ENCODE measurements at regions not wholly inside any gene's neighbourhood (a gene's known extent, or its start where the extent isn't known, plus 50 kb on each side); places are given as distances from the start of the nearest gene placed in this dataset.

DNA sequence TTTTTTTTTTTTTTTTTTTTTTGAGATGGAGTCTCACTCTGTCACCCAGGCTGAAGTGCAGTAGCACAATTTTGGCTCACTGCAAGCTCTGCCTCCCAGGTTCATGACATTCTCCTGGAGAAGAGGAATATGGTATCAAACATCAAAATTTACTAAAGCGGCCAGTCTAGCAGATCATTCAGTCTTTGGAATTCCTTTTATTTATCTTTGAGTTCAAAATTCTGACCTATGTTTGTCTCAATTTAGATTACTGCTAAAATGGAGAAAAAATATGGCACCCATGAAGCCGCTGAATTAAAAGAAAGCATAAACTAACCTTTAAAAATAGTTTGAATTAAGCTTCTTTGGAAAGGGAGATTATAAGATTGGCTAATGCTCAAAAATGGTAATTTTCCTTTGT is 64.5 kb upstream of the EGLN3 start:
- TF ChIP-seq, protein P1, sequence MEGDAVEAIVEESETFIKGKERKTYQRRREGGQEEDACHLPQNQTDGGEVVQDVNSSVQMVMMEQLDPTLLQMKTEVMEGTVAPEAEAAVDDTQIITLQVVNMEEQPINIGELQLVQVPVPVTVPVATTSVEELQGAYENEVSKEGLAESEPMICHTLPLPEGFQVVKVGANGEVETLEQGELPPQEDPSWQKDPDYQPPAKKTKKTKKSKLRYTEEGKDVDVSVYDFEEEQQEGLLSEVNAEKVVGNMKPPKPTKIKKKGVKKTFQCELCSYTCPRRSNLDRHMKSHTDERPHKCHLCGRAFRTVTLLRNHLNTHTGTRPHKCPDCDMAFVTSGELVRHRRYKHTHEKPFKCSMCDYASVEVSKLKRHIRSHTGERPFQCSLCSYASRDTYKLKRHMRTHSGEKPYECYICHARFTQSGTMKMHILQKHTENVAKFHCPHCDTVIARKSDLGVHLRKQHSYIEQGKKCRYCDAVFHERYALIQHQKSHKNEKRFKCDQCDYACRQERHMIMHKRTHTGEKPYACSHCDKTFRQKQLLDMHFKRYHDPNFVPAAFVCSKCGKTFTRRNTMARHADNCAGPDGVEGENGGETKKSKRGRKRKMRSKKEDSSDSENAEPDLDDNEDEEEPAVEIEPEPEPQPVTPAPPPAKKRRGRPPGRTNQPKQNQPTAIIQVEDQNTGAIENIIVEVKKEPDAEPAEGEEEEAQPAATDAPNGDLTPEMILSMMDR (IDR thresholded peaks at IDR 0.05; ENCODE audit: extremely low read depth in 1 of 2, insufficient read depth in 1 of 2, low read depth in 1 of 2, low read length in 2 of 2) = no peak
- TF ChIP-seq EZH2 (IDR thresholded peaks at IDR 0.05; ENCODE audit: borderline replicate concordance, low read depth, low read length, severe bottlenecking) (no peak), FOS (IDR thresholded peaks at IDR 0.05; ENCODE audit: borderline replicate concordance, insufficient read depth, low read length) (no peak), POLR2A (IDR thresholded peaks at IDR 0.05; ENCODE audit: low read depth, low read length) (no peak)

All from endothelial cell of umbilical vein (primary cell).